Keratinocyte (primary cell): ENCODE measurements at regions not wholly inside any gene's neighbourhood (a gene's known extent, or its start where the extent isn't known, plus 50 kb on each side); places are given as distances from the start of the nearest gene placed in this dataset.

Source experiments
- DNase-seq: peaks from one replicate; pipeline ENCODE4 v3.0.0-alpha.2; 2011; ENCODE audit warnings: low read depth, missing footprints, low spot score
- FAIRE-seq: peaks from 2 replicates; lab custom pipeline; 2011; peaks lifted over from hg19 to GRCh38; lab: Jason Lieb, UNC
- H2AFZ ChIP-seq: 2 replicates; pipeline ENCODE4 v1.6.0; 2012; ENCODE audit warnings: low read length, control low read depth, inconsistent platforms; ENCODE audit not compliant: control insufficient read depth
- H3K27ac ChIP-seq: 2 replicates; pipeline ENCODE4 v1.5.1; 2011; ENCODE audit warnings: low read length; ENCODE audit not compliant: control insufficient read depth, insufficient read depth
- H3K27me3 ChIP-seq: 3 replicates; pipeline ENCODE4 v1.6.0; 2011; ENCODE audit warnings: low read length; ENCODE audit not compliant: control insufficient read depth, insufficient read depth; ENCODE audit errors: extremely low read depth
- H3K36me3 ChIP-seq, 2 experiments: 2 replicates in 1 of 2; 3 replicates in 1 of 2; pipeline ENCODE4 v1.5.1; 2011; ENCODE audit warnings: low read length in 2 of 2, mild to moderate bottlenecking in 1 of 2; ENCODE audit not compliant: control insufficient read depth in 2 of 2, insufficient read depth in 2 of 2; ENCODE audit errors: extremely low read depth in 1 of 2
- H3K4me1 ChIP-seq: 3 replicates; pipeline ENCODE4 v1.5.1; 2011; ENCODE audit warnings: low read length; ENCODE audit not compliant: control insufficient read depth, insufficient read depth; ENCODE audit errors: extremely low read depth
- H3K4me2 ChIP-seq: 3 replicates; pipeline ENCODE4 v1.6.0; 2011; ENCODE audit warnings: low read depth, low read length; ENCODE audit not compliant: control insufficient read depth, insufficient read depth; ENCODE audit errors: extremely low read depth
- H3K4me3 ChIP-seq, 3 experiments: fragments of 200-600 bp in 1 of 3; sonication (generic) in 1 of 3; 2 replicates in 2 of 3; 3 replicates in 1 of 3; pipeline ENCODE4 v1.5.1; 2011 to 2016; ENCODE audit warnings: low read length in 3 of 3, mild to moderate bottlenecking in 3 of 3, control low read depth in 2 of 3, inconsistent platforms in 1 of 3, low read depth in 1 of 3, mixed read lengths in 1 of 3, mixed run types in 1 of 3, moderate library complexity in 1 of 3; ENCODE audit not compliant: control insufficient read depth in 2 of 3, insufficient read depth in 2 of 3; ENCODE audit errors: extremely low read depth in 1 of 3
- H3K79me2 ChIP-seq: 2 replicates; pipeline ENCODE4 v1.6.0; 2012; ENCODE audit warnings: low read length; ENCODE audit not compliant: control insufficient read depth, insufficient read depth
- H3K9ac ChIP-seq: 3 replicates; pipeline ENCODE4 v1.6.0; 2011; ENCODE audit warnings: low read length; ENCODE audit not compliant: control insufficient read depth, insufficient read depth; ENCODE audit errors: extremely low read depth
- H3K9me1 ChIP-seq: 3 replicates; pipeline ENCODE4 v1.6.0; 2011; ENCODE audit warnings: low read length; ENCODE audit not compliant: control insufficient read depth, insufficient read depth; ENCODE audit errors: extremely low read depth
- H3K9me3 ChIP-seq: 2 replicates; pipeline ENCODE4 v1.5.1; 2012; ENCODE audit warnings: low read depth, low read length; ENCODE audit not compliant: control insufficient read depth
- H4K20me1 ChIP-seq: 3 replicates; pipeline ENCODE4 v1.6.0; 2011; ENCODE audit warnings: low read length; ENCODE audit not compliant: control insufficient read depth, insufficient read depth; ENCODE audit errors: extremely low read depth
- EZH2 ChIP-seq: IDR thresholded peaks from one replicate; pipeline ENCODE4 v1.6.1; 2012; ENCODE audit warnings: inconsistent platforms, mild to moderate bottlenecking, low read length, moderate library complexity
- dilution Hi-C: fragments of 300-500 bp; cut with MboI; formaldehyde crosslinking; loops from one replicate; pipeline ENCODE4 v1.7.0; 2020; ENCODE audit warnings: low sequenced_read_pairs; ENCODE audit not compliant: extremely low pct_ligation_motif_present
- TF ChIP-seq, protein P1 (sequence below), 3 experiments: IDR thresholded peaks in 1 of 3; conservative IDR thresholded peaks in 1 of 3; optimal IDR thresholded peaks in 1 of 3; 2 replicates in 2 of 3; 3 replicates in 1 of 3; pipeline versions ENCODE3 to v1.5.1; 2011; ENCODE audit warnings: low read length in 3 of 3, mild to moderate bottlenecking in 3 of 3, moderate library complexity in 2 of 3, control low read depth in 1 of 3, inconsistent platforms in 1 of 3; ENCODE audit not compliant: insufficient read depth in 2 of 3; ENCODE audit errors: extremely low read depth in 1 of 3

DNA sequence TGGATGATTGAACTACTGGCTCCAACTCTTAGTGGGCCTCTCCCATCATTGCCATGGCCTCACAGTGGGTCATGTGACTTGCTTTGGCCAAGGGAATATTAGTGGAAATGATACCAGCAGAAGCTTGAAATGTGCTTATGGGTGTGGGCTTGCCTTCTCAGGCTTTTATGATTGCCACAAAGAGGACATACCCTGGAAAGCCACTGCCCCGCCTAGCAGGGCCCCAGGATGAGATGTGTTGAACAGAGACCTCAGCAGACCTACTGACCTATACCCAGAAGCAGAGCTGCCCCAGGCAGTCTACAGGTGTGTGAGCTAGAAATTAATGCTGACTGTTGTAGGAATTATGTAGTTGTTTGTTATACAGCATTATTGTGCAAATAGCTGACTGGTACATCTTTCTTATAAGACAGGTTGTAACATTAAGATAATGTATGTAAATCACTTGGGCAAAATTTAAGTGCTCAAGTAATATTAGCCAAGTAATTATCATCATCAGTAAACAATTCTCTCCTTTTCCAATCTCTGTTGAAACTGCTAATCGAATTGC is 67.8 kb upstream of the CDH5 start:
- TF ChIP-seq, protein P1, sequence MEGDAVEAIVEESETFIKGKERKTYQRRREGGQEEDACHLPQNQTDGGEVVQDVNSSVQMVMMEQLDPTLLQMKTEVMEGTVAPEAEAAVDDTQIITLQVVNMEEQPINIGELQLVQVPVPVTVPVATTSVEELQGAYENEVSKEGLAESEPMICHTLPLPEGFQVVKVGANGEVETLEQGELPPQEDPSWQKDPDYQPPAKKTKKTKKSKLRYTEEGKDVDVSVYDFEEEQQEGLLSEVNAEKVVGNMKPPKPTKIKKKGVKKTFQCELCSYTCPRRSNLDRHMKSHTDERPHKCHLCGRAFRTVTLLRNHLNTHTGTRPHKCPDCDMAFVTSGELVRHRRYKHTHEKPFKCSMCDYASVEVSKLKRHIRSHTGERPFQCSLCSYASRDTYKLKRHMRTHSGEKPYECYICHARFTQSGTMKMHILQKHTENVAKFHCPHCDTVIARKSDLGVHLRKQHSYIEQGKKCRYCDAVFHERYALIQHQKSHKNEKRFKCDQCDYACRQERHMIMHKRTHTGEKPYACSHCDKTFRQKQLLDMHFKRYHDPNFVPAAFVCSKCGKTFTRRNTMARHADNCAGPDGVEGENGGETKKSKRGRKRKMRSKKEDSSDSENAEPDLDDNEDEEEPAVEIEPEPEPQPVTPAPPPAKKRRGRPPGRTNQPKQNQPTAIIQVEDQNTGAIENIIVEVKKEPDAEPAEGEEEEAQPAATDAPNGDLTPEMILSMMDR (optimal IDR thresholded peaks at IDR 0.05 in 1 of 3, IDR thresholded peaks at IDR 0.05 in 1 of 3, conservative IDR thresholded peaks at IDR 0.05 in 1 of 3; ENCODE audit: extremely low read depth in 1 of 3, insufficient read depth in 2 of 3, low read length in 3 of 3): no peak
- TF ChIP-seq EZH2: no peak
- no peaks in the 10 kb centered on the region for H4K20me1 ChIP-seq
- H3K9ac ChIP-seq: no peak overlapping the region
- no peak for FAIRE-seq
- dilution Hi-C loops: no loop called here
- no peak overlapping the region for H2AFZ ChIP-seq
- H3K4me3 ChIP-seq: no peak overlapping the region
- no peak overlapping the region for H3K27ac ChIP-seq
- H3K4me2 ChIP-seq: no peak overlapping the region
- peaks cover 6% of the 10 kb centered on the region for H3K27me3 ChIP-seq
- H3K79me2 ChIP-seq: no peaks in the 10 kb centered on the region
- no peaks in the 10 kb centered on the region for H3K4me1 ChIP-seq
- no peaks in the 10 kb centered on the region for H3K9me3 ChIP-seq
- no peak for DNase-seq
- H3K36me3 ChIP-seq: no peaks in the 10 kb centered on the region
- H3K9me1 ChIP-seq: no peaks in the 10 kb centered on the region

DNA sequence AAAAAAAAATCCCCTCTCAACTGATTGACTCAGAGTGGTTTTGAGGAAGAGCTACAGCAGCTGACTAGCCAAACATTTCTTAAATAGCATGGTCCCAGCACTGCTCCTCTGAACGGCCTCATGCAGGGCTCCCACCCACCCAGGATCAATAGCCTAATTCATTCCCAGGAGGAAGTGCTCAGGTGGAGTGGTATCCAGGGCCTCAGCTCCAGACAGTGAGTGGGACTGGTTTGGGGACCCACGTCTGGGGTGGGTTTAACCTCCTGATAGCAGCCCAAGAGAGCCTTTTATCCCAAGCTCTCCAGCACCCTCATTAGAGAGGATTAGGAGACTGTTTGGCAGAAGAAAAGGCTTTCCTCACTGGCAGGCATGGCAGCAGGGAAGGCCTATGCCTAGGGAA is 68.5 kb upstream of the CDH5 start:
- Histone ChIP-seq H3K4me2 (no peak overlapping the region), H3K9ac (no peak overlapping the region), H4K20me1 (no peaks in the 10 kb centered on the region), H2AFZ (no peak overlapping the region), H3K27ac (no peak overlapping the region), H3K4me1 (no peaks in the 10 kb centered on the region), H3K4me3 (no peak overlapping the region), H3K9me1 (no peaks in the 10 kb centered on the region), H3K36me3 (no peaks in the 10 kb centered on the region), H3K27me3 (peaks cover 12% of the 10 kb centered on the region), H3K9me3 (no peaks in the 10 kb centered on the region), H3K79me2 (no peaks in the 10 kb centered on the region)
- DNase-seq: no peak
- dilution Hi-C loops: no loop called here
- TF ChIP-seq EZH2: no peak
- TF ChIP-seq, protein P1 (optimal IDR thresholded peaks at IDR 0.05 in 1 of 3, IDR thresholded peaks at IDR 0.05 in 1 of 3, conservative IDR thresholded peaks at IDR 0.05 in 1 of 3; ENCODE audit: extremely low read depth in 1 of 3, insufficient read depth in 2 of 3, low read length in 3 of 3): no peak
- FAIRE-seq: no peak
